ENCODE measurements at regions not wholly inside any gene's neighbourhood (a gene's known extent, or its start where the extent isn't known, plus 50 kb on each side); places are given as distances from the start of the nearest gene placed in this dataset.
A peak's percentile ranks its signal among the peaks of the same experiment; 100 is the strongest.

DNA sequence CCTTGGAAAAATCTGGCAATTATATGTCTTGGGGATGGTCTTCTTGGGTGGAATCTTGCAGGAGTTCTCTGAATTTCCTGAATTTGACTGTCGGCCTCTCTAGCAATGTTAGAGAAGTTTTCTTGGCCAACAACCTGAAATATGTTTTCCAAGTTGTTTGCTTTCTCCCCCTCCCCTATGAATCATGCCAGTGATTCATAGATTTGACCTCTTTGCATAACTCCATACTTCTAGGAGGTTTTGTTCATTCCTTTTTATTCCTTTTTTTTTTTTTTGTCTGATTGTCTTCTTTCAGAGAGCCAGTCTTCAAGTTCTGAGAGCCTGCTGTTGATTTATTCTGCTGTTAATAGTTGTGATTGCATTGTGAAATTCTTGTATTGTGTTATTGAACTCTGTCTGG lies 56.7 kb upstream of the SLC44A1 start:
- no peak for DNase-seq (ENCODE audit: low spot score)
- H3K27ac ChIP-seq (ENCODE audit: low read depth, low read length, poor library complexity, severe bottlenecking): no peak overlapping the region
- H3K4me1 ChIP-seq (ENCODE audit: insufficient read depth, low read length, poor library complexity, severe bottlenecking): no peaks in the 10 kb centered on the region
- H4K20me1 ChIP-seq (ENCODE audit: insufficient read depth, low read length): no peaks in the 10 kb centered on the region
- no peaks in the 10 kb centered on the region for H3K9me2 ChIP-seq (ENCODE audit: insufficient read depth, low read length)
- CTCF ChIA-PET (ENCODE audit: unreplicated experiment): no interaction called here
- intact Hi-C loops (cut with micrococcal nuclease; ENCODE audit: unreplicated experiment): no loop called here
- H3K4me2 ChIP-seq (ENCODE audit: low read length): no peak overlapping the region
- H3K4me3 ChIP-seq (ENCODE audit: low read depth, low read length, poor library complexity, severe bottlenecking): no peak overlapping the region
- H3K36me3 ChIP-seq (ENCODE audit: insufficient read depth, low read length): no peaks in the 10 kb centered on the region
- POLR2A ChIA-PET: interaction anchor here (0.6 to 1.2 kb wide), 3 partner anchors 262 to 692 kb away, joined by 3 read pairs; no protein-coding TSS in a partner anchor
- TF ChIP-seq EZH2phosphoT487 (IDR thresholded peaks at IDR 0.05; ENCODE audit: borderline replicate concordance, low read depth, low read length): no peak
- TF ChIP-seq, protein P1, sequence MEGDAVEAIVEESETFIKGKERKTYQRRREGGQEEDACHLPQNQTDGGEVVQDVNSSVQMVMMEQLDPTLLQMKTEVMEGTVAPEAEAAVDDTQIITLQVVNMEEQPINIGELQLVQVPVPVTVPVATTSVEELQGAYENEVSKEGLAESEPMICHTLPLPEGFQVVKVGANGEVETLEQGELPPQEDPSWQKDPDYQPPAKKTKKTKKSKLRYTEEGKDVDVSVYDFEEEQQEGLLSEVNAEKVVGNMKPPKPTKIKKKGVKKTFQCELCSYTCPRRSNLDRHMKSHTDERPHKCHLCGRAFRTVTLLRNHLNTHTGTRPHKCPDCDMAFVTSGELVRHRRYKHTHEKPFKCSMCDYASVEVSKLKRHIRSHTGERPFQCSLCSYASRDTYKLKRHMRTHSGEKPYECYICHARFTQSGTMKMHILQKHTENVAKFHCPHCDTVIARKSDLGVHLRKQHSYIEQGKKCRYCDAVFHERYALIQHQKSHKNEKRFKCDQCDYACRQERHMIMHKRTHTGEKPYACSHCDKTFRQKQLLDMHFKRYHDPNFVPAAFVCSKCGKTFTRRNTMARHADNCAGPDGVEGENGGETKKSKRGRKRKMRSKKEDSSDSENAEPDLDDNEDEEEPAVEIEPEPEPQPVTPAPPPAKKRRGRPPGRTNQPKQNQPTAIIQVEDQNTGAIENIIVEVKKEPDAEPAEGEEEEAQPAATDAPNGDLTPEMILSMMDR (conservative IDR thresholded peaks at IDR 0.05; ENCODE audit: low read length): no peak
- no peaks in the 10 kb centered on the region for H3K79me2 ChIP-seq (ENCODE audit: insufficient read depth, low read depth, low read length)
- no TSS peak for BruUV-seq (replicated peaks)
- no peaks in the 10 kb centered on the region for H3K9me3 ChIP-seq (ENCODE audit: low read length)
- H2AFZ ChIP-seq (ENCODE audit: low read length): no peak overlapping the region

DNA sequence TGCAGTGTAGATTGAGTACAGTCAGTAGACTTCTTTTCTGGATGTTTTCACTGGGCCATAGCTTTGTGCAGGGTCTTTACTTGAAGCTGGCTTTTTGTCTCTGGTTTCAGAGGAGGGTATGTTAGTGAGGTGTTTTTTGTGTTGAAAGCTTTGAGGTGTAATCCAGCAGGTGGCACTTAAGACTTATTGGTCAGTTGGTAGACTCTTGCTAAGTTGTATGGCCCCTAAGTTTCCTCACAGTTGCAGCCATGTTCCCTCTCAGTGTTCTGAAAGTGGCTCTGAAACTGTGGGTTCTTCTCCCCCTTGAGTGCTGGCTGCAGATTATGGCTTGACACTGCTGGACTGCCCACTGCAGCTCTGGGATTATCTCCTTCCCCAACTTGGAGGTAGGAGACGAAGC lies 55.7 kb upstream of the SLC44A1 start:
- Histone ChIP-seq H3K4me1 (ENCODE audit: insufficient read depth, low read length, poor library complexity, severe bottlenecking) (no peaks in the 10 kb centered on the region), H3K4me2 (ENCODE audit: low read length) (no peak overlapping the region), H3K79me2 (ENCODE audit: insufficient read depth, low read depth, low read length) (no peaks in the 10 kb centered on the region), H2AFZ (ENCODE audit: low read length) (no peak overlapping the region), H3K36me3 (ENCODE audit: insufficient read depth, low read length) (no peaks in the 10 kb centered on the region), H3K27ac (ENCODE audit: low read depth, low read length, poor library complexity, severe bottlenecking) (no peak overlapping the region), H4K20me1 (ENCODE audit: insufficient read depth, low read length) (no peaks in the 10 kb centered on the region), H3K4me3 (ENCODE audit: low read depth, low read length, poor library complexity, severe bottlenecking) (no peak overlapping the region), H3K9me3 (ENCODE audit: low read length) (no peaks in the 10 kb centered on the region), H3K9me2 (ENCODE audit: insufficient read depth, low read length) (no peaks in the 10 kb centered on the region)
- BruUV-seq (replicated peaks): no TSS peak
- intact Hi-C loops (cut with micrococcal nuclease; ENCODE audit: unreplicated experiment): no loop called here
- TF ChIP-seq EZH2phosphoT487 (IDR thresholded peaks at IDR 0.05; ENCODE audit: borderline replicate concordance, low read depth, low read length): no peak
- TF ChIP-seq, protein P1 (conservative IDR thresholded peaks at IDR 0.05; ENCODE audit: low read length): peak; percentile 33; the same call in 1 of the 2 replicates
- ChIA-PET POLR2A (no interaction called here), CTCF (ENCODE audit: unreplicated experiment) (no interaction called here)
- DNase-seq (ENCODE audit: low spot score): no peak

DNA sequence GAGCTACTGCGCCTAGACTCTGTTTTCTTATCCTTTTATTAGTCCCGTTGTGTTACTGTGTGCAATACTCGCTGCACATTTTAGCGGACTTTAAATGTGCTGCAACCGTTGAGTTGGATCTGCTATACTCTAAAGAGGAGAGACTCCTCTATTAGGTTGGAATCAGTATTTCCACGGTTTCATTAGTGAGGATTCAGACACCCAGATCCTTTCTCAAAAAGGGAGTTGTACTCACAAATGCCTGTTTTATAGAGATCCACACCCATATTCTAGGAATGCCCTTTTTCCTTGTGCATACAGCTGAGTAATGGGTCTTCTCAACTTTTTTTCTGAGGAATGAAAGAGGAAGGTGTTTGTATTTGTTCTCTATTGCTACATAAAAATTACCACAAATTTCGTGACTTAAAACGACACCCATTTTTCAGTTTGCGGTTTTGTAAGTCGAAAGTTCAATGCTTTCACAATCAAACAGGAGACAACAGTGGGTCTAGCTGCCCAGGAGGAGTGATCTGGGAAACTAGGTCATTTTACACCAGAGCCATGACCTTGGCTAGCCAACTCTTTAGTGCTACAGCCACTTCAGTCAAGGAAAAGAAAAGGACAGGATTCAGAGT lies 52.8 kb upstream of the SLC44A1 start:
- no peak overlapping the region for H3K4me3 ChIP-seq (ENCODE audit: low read depth, low read length, poor library complexity, severe bottlenecking)
- H2AFZ ChIP-seq (ENCODE audit: low read length): 0 out of 2 replicates have a peak overlapping the region, but pooled peaks have one; percentile 21
- BruUV-seq (replicated peaks): no TSS peak
- no peaks in the 10 kb centered on the region for H4K20me1 ChIP-seq (ENCODE audit: insufficient read depth, low read length)
- intact Hi-C loops (cut with micrococcal nuclease; ENCODE audit: unreplicated experiment): no loop called here
- H3K4me1 ChIP-seq (ENCODE audit: insufficient read depth, low read length, poor library complexity, severe bottlenecking): no peaks in the 10 kb centered on the region
- no peaks in the 10 kb centered on the region for H3K9me3 ChIP-seq (ENCODE audit: low read length)
- POLR2A ChIA-PET: no interaction called here
- H3K9me2 ChIP-seq (ENCODE audit: insufficient read depth, low read length): no peaks in the 10 kb centered on the region
- DNase-seq (ENCODE audit: low spot score): no peak
- no peaks in the 10 kb centered on the region for H3K36me3 ChIP-seq (ENCODE audit: insufficient read depth, low read length)
- no peaks in the 10 kb centered on the region for H3K79me2 ChIP-seq (ENCODE audit: insufficient read depth, low read depth, low read length)
- TF ChIP-seq EZH2phosphoT487 (IDR thresholded peaks at IDR 0.05; ENCODE audit: borderline replicate concordance, low read depth, low read length): no peak
- TF ChIP-seq, protein P1 (conservative IDR thresholded peaks at IDR 0.05; ENCODE audit: low read length): no peak
- no peak overlapping the region for H3K27ac ChIP-seq (ENCODE audit: low read depth, low read length, poor library complexity, severe bottlenecking)
- CTCF ChIA-PET (ENCODE audit: unreplicated experiment): no interaction called here
- H3K4me2 ChIP-seq (ENCODE audit: low read length): no peak overlapping the region

All from OCI-LY7 (cell line).